ENCODE measurements at regions not wholly inside any gene's neighbourhood (a gene's known extent, or its start where the extent isn't known, plus 50 kb on each side); places are given as distances from the start of the nearest gene placed in this dataset.

- TF ChIP-seq EZH2 (IDR thresholded peaks at IDR 0.05; ENCODE audit: low read depth, unreplicated experiment): no peak
- TF ChIP-seq CTCF (conservative IDR thresholded peaks at IDR 0.05; ENCODE audit: low read depth in 2 of 2): no peak
- TF ChIP-seq POLR2AphosphoS5 (IDR thresholded peaks at IDR 0.05; ENCODE audit: low read depth): no peak
- TF ChIP-seq REST (IDR thresholded peaks at IDR 0.05; ENCODE audit: unreplicated experiment): no peak
- no peak for TF ChIP-seq NANOG (IDR thresholded peaks at IDR 0.05; ENCODE audit: borderline replicate concordance)
- TF ChIP-seq JUNB (IDR thresholded peaks at IDR 0.05; ENCODE audit: unreplicated experiment): no peak
- no peak for TF ChIP-seq ZNF114 (CRISPR knock-in tag; IDR thresholded peaks at IDR 0.05)
- no peak for TF ChIP-seq EZH2phosphoT487 (IDR thresholded peaks at IDR 0.05; ENCODE audit: unreplicated experiment)
- TF ChIP-seq STAT1 (IDR thresholded peaks at IDR 0.05; ENCODE audit: unreplicated experiment): no peak
- no peak for TF ChIP-seq ETS1 (IDR thresholded peaks at IDR 0.05)
- TF ChIP-seq, protein P1, sequence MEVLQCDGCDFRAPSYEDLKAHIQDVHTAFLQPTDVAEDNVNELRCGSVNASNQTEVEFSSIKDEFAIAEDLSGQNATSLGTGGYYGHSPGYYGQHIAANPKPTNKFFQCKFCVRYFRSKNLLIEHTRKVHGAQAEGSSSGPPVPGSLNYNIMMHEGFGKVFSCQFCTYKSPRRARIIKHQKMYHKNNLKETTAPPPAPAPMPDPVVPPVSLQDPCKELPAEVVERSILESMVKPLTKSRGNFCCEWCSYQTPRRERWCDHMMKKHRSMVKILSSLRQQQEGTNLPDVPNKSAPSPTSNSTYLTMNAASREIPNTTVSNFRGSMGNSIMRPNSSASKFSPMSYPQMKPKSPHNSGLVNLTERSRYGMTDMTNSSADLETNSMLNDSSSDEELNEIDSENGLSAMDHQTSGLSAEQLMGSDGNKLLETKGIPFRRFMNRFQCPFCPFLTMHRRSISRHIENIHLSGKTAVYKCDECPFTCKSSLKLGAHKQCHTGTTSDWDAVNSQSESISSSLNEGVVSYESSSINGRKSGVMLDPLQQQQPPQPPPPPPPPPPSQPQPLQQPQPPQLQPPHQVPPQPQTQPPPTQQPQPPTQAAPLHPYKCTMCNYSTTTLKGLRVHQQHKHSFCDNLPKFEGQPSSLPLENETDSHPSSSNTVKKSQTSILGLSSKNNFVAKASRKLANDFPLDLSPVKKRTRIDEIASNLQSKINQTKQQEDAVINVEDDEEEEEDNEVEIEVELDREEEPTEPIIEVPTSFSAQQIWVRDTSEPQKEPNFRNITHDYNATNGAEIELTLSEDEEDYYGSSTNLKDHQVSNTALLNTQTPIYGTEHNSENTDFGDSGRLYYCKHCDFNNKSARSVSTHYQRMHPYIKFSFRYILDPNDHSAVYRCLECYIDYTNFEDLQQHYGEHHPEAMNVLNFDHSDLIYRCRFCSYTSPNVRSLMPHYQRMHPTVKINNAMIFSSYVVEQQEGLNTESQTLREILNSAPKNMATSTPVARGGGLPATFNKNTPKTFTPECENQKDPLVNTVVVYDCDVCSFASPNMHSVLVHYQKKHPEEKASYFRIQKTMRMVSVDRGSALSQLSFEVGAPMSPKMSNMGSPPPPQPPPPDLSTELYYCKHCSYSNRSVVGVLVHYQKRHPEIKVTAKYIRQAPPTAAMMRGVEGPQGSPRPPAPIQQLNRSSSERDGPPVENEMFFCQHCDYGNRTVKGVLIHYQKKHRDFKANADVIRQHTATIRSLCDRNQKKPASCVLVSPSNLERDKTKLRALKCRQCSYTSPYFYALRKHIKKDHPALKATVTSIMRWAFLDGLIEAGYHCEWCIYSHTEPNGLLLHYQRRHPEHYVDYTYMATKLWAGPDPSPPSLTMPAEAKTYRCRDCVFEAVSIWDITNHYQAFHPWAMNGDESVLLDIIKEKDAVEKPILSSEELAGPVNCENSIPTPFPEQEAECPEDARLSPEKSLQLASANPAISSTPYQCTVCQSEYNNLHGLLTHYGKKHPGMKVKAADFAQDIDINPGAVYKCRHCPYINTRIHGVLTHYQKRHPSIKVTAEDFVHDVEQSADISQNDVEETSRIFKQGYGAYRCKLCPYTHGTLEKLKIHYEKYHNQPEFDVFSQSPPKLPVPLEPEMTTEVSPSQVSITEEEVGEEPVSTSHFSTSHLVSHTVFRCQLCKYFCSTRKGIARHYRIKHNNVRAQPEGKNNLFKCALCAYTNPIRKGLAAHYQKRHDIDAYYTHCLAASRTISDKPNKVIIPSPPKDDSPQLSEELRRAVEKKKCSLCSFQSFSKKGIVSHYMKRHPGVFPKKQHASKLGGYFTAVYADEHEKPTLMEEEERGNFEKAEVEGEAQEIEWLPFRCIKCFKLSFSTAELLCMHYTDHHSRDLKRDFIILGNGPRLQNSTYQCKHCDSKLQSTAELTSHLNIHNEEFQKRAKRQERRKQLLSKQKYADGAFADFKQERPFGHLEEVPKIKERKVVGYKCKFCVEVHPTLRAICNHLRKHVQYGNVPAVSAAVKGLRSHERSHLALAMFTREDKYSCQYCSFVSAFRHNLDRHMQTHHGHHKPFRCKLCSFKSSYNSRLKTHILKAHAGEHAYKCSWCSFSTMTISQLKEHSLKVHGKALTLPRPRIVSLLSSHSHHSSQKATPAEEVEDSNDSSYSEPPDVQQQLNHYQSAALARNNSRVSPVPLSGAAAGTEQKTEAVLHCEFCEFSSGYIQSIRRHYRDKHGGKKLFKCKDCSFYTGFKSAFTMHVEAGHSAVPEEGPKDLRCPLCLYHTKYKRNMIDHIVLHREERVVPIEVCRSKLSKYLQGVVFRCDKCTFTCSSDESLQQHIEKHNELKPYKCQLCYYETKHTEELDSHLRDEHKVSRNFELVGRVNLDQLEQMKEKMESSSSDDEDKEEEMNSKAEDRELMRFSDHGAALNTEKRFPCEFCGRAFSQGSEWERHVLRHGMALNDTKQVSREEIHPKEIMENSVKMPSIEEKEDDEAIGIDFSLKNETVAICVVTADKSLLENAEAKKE (CRISPR knock-in tag; IDR thresholded peaks at IDR 0.05): no peak
- no peak for TF ChIP-seq CREB1 (CRISPR knock-in tag; IDR thresholded peaks at IDR 0.05; ENCODE audit: low read depth)
- TF ChIP-seq ZNF331 (CRISPR knock-in tag; IDR thresholded peaks at IDR 0.05; ENCODE audit: low read depth): no peak
Observed at GRCh38 chr20:56174416-56174815, 74.1 kb upstream of the MC3R start.

All from GM23338 (cell line).